Activated CD4-positive, alpha-beta T cell treated with anti-CD3 and anti-CD28 coated beads, Interleukin-2, amount 10 ng/mL, durations not matched to agents 7 days and 5 days (primary cell): ENCODE measurements at regions not wholly inside any gene's neighbourhood (a gene's known extent, or its start where the extent isn't known, plus 50 kb on each side); places are given as distances from the start of the nearest gene placed in this dataset.

ENCODE experiments used
- CTCF ChIA-PET: fragments of 350-600 bp; sonication (Branson Sonifier 250); formaldehyde crosslinking; loops from one replicate; lab custom pipeline; 2021; ENCODE audit warnings: antibody characterized with exemption; lab: Charles Lee
- POLR2A ChIA-PET: fragments of 350-600 bp; sonication (Branson Sonifier 250); formaldehyde crosslinking; loops from one replicate; lab custom pipeline; 2021; ENCODE audit warnings: antibody characterized with exemption; lab: Charles Lee
- DNase-seq: peaks from one replicate; pipeline ENCODE4 v3.0.0-alpha.2; 2020
- H3K27ac Mint-ChIP-seq: one replicate; pipeline ENCODE4 v1.8.0; 2021; ENCODE audit warnings: mild to moderate bottlenecking, moderate library complexity, mixed read lengths
- H3K27me3 Mint-ChIP-seq: one replicate; pipeline ENCODE4 v1.8.0; 2021; ENCODE audit warnings: mixed read lengths
- H3K36me3 Mint-ChIP-seq: one replicate; pipeline ENCODE4 v1.8.0; 2021; ENCODE audit warnings: low read depth, mixed read lengths
- H3K4me1 Mint-ChIP-seq: one replicate; pipeline ENCODE4 v1.8.0; 2021; ENCODE audit warnings: mixed read lengths
- H3K4me3 Mint-ChIP-seq: one replicate; pipeline ENCODE4 v1.8.0; 2021; ENCODE audit warnings: mild to moderate bottlenecking, moderate library complexity, mixed read lengths
- H3K9me3 Mint-ChIP-seq: one replicate; pipeline ENCODE4 v1.8.0; 2021; ENCODE audit warnings: mixed read lengths

DNA sequence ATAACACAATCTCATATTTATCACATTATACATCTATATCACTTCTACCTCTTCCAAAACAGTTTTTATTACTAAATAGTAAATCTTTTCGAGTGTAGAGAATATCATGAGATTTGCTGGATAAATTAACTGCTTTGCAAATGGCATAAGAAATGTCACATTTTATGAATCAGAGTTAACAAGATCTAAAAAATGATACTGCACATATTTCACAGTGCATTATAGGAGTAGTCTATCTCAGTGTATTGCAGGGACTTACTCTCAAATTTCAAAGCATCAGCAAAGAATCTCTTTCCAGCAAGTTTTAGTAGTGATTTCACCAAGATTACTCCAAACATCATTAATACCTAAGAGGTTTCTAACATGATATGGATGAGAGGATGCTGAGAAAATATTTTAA, 687.1 kb upstream of the SLITRK1 start:
- Mint-ChIP-seq H3K27ac (no peak overlapping the region), H3K27me3 (no peaks in the 10 kb centered on the region), H3K9me3 (no peaks in the 10 kb centered on the region), H3K36me3 (no peaks in the 10 kb centered on the region), H3K4me1 (no peaks in the 10 kb centered on the region), H3K4me3 (no peak overlapping the region)
- no peak for DNase-seq
- CTCF ChIA-PET = no interaction called here
- POLR2A ChIA-PET = no interaction called here

- ChIA-PET POLR2A (no interaction called here), CTCF (no interaction called here)
- Mint-ChIP-seq H3K36me3 (no peaks in the 10 kb centered on the region), H3K9me3 (no peaks in the 10 kb centered on the region), H3K4me3 (no peak overlapping the region), H3K27me3 (no peaks in the 10 kb centered on the region), H3K27ac (no peak overlapping the region), H3K4me1 (no peaks in the 10 kb centered on the region)
- DNase-seq = no peak
Measured at GRCh38 chr13:84567848-84568247, 685.6 kb upstream of the SLITRK1 start.

DNA sequence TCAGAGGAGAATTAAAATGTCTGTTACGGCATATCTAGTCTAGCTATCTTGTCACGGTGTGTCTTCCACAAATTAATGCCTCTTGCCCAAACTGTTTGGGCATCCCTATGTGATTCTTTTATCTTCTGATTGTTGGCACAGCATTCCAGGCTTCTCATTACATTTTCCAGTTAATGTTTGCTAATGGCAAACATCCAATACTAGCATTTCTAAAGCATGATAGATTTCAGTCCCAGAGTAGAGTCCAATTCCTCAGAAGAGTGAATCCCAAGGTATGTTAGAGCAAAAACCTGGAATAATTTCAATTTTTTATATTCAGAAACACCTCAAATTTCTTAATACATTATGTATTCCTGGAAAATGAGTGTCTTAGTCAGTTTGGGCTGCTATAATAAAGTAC, 684.5 kb upstream of the SLITRK1 start:
- Mint-ChIP-seq H3K36me3 (no peaks in the 10 kb centered on the region), H3K4me3 (no peak overlapping the region), H3K27me3 (no peaks in the 10 kb centered on the region), H3K4me1 (no peaks in the 10 kb centered on the region), H3K27ac (no peak overlapping the region), H3K9me3 (no peaks in the 10 kb centered on the region)
- POLR2A ChIA-PET = no interaction called here
- no peak for DNase-seq
- CTCF ChIA-PET = no interaction called here

- Mint-ChIP-seq H3K36me3 (no peaks in the 10 kb centered on the region), H3K4me3 (no peak overlapping the region), H3K9me3 (no peaks in the 10 kb centered on the region), H3K27me3 (no peaks in the 10 kb centered on the region), H3K4me1 (no peaks in the 10 kb centered on the region), H3K27ac (no peak overlapping the region)
- CTCF ChIA-PET = no interaction called here
- POLR2A ChIA-PET = no interaction called here
- no peak for DNase-seq
Measured at GRCh38 chr13:84563611-84564010, 681.3 kb upstream of the SLITRK1 start.

GRCh38 chr13:84553227-84553626, 671.0 kb upstream of the SLITRK1 start:
- ChIA-PET CTCF (no interaction called here), POLR2A (no interaction called here)
- Mint-ChIP-seq H3K4me3 (no peak overlapping the region), H3K4me1 (no peaks in the 10 kb centered on the region), H3K36me3 (no peaks in the 10 kb centered on the region), H3K9me3 (no peaks in the 10 kb centered on the region), H3K27me3 (no peaks in the 10 kb centered on the region), H3K27ac (no peak overlapping the region)
- no peak for DNase-seq

- ChIA-PET CTCF (no interaction called here), POLR2A (no interaction called here)
- Mint-ChIP-seq H3K36me3 (no peaks in the 10 kb centered on the region), H3K27me3 (no peaks in the 10 kb centered on the region), H3K4me3 (no peak overlapping the region), H3K4me1 (no peaks in the 10 kb centered on the region), H3K9me3 (no peaks in the 10 kb centered on the region), H3K27ac (no peak overlapping the region)
- no peak for DNase-seq
Measured at GRCh38 chr13:84543962-84544361, 661.7 kb upstream of the SLITRK1 start.

- CTCF ChIA-PET = no interaction called here
- Mint-ChIP-seq H3K36me3 (no peaks in the 10 kb centered on the region), H3K4me3 (no peak overlapping the region), H3K27ac (no peak overlapping the region), H3K27me3 (no peaks in the 10 kb centered on the region), H3K4me1 (no peaks in the 10 kb centered on the region), H3K9me3 (no peaks in the 10 kb centered on the region)
- no peak for DNase-seq
- POLR2A ChIA-PET = no interaction called here
Measured at GRCh38 chr13:84542348-84542747, 660.1 kb upstream of the SLITRK1 start.

DNA sequence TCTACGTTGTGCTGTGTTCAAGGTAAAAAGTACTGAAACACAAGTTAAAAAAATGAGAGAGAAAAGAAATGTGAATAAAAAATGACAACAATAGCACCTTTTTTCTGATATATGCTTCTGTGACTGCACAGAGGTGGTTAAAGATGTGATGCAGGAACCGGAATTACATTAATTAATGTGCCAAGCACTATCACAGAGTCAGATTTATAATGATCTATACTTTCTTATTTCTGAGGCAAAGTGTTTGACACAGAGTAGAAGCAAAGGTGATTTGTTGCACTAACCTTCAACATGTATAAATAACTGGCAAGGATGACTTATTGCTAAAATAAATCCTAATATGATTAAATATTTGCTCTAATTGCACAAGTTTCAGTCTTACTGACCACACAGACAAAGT, 654.6 kb upstream of the SLITRK1 start:
- ChIA-PET POLR2A (no interaction called here), CTCF (no interaction called here)
- Mint-ChIP-seq H3K36me3 (no peaks in the 10 kb centered on the region), H3K4me3 (no peak overlapping the region), H3K27ac (no peak overlapping the region), H3K4me1 (no peaks in the 10 kb centered on the region), H3K9me3 (no peaks in the 10 kb centered on the region), H3K27me3 (no peaks in the 10 kb centered on the region)
- no peak for DNase-seq

DNA sequence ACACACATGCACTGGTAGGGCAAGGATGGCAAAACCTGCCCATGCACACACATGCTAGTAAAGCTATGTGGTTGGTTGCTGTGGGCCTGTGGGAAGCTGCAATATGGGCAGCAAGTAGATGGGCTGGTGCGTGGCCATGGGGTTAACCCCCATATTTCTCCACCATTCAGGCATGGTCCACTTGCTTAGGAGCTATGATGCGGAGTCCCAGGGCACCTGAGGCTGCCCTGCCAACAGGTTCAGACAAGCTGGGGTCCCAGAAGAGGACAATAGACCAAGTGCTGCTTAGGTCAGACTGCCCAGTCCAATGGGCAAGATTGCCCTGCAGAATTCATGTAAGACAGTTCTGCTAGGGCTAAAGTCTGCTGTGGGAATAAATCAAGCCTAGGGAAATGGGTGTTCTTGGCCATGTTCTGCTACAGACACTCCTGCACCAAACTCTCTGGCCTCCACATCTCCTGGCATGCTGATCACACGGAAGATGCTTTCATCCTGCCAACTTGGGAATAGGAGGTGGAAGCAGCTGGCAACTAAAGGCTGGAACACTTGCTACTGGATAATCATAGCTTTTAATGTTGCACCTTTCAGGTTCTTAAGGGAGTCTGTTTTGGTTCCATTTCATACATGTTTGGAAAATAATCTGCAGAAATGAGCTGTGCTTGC, 646.3 kb upstream of the SLITRK1 start:
- ChIA-PET POLR2A (no interaction called here), CTCF (no interaction called here)
- H3K4me3 Mint-ChIP-seq = no peak overlapping the region
- DNase-seq = no peak
- no peaks in the 10 kb centered on the region for H3K9me3 Mint-ChIP-seq
- H3K36me3 Mint-ChIP-seq = no peaks in the 10 kb centered on the region
- no peaks in the 10 kb centered on the region for H3K27me3 Mint-ChIP-seq
- no peak overlapping the region for H3K27ac Mint-ChIP-seq
- H3K4me1 Mint-ChIP-seq = no peaks in the 10 kb centered on the region

GRCh38 chr13:84525865-84526264, 643.6 kb upstream of the SLITRK1 start:
- Mint-ChIP-seq H3K27ac (no peak overlapping the region), H3K27me3 (no peaks in the 10 kb centered on the region), H3K4me3 (no peak overlapping the region), H3K9me3 (no peaks in the 10 kb centered on the region), H3K36me3 (no peaks in the 10 kb centered on the region), H3K4me1 (no peaks in the 10 kb centered on the region)
- no peak for DNase-seq
- ChIA-PET POLR2A (no interaction called here), CTCF (no interaction called here)

GRCh38 chr13:84524586-84524985, 642.3 kb upstream of the SLITRK1 start:
- Mint-ChIP-seq H3K27me3 (no peaks in the 10 kb centered on the region), H3K4me3 (no peak overlapping the region), H3K9me3 (no peaks in the 10 kb centered on the region), H3K4me1 (no peaks in the 10 kb centered on the region), H3K27ac (no peak overlapping the region), H3K36me3 (no peaks in the 10 kb centered on the region)
- POLR2A ChIA-PET = no interaction called here
- CTCF ChIA-PET = interaction anchor here (0.8 kb wide), 1 partner anchor 9 kb away, joined by 3 read pairs; no protein-coding TSS in a partner anchor
- DNase-seq = no peak

DNA sequence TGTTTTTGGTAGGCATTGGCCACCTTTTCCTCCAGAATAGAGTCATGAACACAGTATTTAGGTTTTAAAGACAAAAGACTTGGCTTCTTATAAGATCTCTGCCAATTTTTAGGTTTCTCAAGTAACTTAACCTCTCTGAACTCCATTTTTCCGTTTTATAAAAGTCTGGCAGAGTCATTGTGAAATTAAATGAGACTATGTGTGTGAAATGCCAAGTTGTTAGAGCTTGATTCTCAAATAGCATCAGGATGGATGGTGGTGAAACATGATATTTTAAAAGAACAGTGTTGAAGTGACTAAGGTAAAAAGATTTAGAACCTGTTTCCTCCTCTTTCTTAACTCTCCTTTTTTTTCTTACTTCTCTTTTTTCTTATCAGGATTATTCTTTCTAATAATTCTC, 617.7 kb upstream of the SLITRK1 start:
- no peak overlapping the region for H3K4me3 Mint-ChIP-seq
- no peak for DNase-seq
- H3K36me3 Mint-ChIP-seq = no peaks in the 10 kb centered on the region
- no peaks in the 10 kb centered on the region for H3K27me3 Mint-ChIP-seq
- POLR2A ChIA-PET = no interaction called here
- H3K9me3 Mint-ChIP-seq = peaks cover 5% of the 10 kb centered on the region
- CTCF ChIA-PET = no interaction called here
- H3K27ac Mint-ChIP-seq = no peak overlapping the region
- H3K4me1 Mint-ChIP-seq = no peaks in the 10 kb centered on the region

GRCh38 chr13:84497613-84498012, 615.3 kb upstream of the SLITRK1 start:
- no peaks in the 10 kb centered on the region for H3K36me3 Mint-ChIP-seq
- CTCF ChIA-PET = no interaction called here

DNA sequence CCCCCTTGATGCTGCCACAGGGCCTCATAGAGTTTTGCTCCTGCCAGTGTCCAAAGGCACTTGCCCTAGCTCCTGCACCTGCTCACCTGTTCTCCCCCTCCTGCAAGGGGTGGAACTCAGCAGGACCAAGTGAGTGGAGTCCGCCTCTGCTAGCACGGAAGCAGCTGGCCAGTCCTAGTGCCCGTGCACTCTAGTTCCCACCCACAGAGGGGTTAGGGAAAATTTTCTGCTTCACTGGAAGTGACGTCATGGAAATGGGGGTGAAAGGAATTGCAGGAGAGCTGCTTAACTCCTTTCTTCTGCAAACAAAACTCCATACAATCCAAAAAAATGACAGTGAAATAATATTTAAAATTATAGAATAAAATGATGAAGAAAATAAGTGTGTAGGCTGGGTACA, 609.7 kb upstream of the SLITRK1 start:
- H3K27ac Mint-ChIP-seq = no peak overlapping the region
- H3K27me3 Mint-ChIP-seq = no peaks in the 10 kb centered on the region
- ChIA-PET POLR2A (no interaction called here), CTCF (no interaction called here)
- no peaks in the 10 kb centered on the region for H3K9me3 Mint-ChIP-seq
- H3K4me1 Mint-ChIP-seq = no peaks in the 10 kb centered on the region
- no peaks in the 10 kb centered on the region for H3K36me3 Mint-ChIP-seq
- DNase-seq = no peak
- no peak overlapping the region for H3K4me3 Mint-ChIP-seq

More at GRCh38 chr13:84497613-84498012, 615.3 kb upstream of the SLITRK1 start:
- no peaks in the 10 kb centered on the region for H3K4me1 Mint-ChIP-seq
- no peak overlapping the region for H3K27ac Mint-ChIP-seq
- H3K27me3 Mint-ChIP-seq = no peaks in the 10 kb centered on the region
- POLR2A ChIA-PET = no interaction called here
- H3K9me3 Mint-ChIP-seq = peaks cover 2% of the 10 kb centered on the region
- H3K4me3 Mint-ChIP-seq = no peak overlapping the region
- no peak for DNase-seq
